KMS-11 (cell line): ENCODE measurements at regions not wholly inside any gene's neighbourhood (a gene's known extent, or its start where the extent isn't known, plus 50 kb on each side); places are given as distances from the start of the nearest gene placed in this dataset.

Experiments
- H2AFZ ChIP-seq: fragments of 200-600 bp; sonication (generic); 2 replicates; pipeline ENCODE4 v1.6.1; 2016; ENCODE audit warnings: antibody characterized with exemption, mixed run types, low read depth
- H3K27ac ChIP-seq: fragments of 200-600 bp; sonication (generic); 2 replicates; pipeline ENCODE4 v1.6.1; 2016; ENCODE audit warnings: mild to moderate bottlenecking, mixed run types
- H3K27me3 ChIP-seq: fragments of 200-600 bp; sonication (generic); 2 replicates; pipeline ENCODE4 v1.6.1; 2017; ENCODE audit warnings: mild to moderate bottlenecking, low read depth, mixed run types, moderate library complexity; ENCODE audit not compliant: insufficient read depth
- H3K36me3 ChIP-seq: fragments of 200-600 bp; sonication (generic); 2 replicates; pipeline ENCODE4 v1.6.1; 2017; ENCODE audit warnings: mild to moderate bottlenecking, mixed run types; ENCODE audit not compliant: insufficient read depth
- H3K4me1 ChIP-seq: fragments of 200-600 bp; sonication (generic); 2 replicates; pipeline ENCODE4 v1.6.1; 2016; ENCODE audit warnings: mild to moderate bottlenecking, low read depth, mixed run types; ENCODE audit not compliant: poor library complexity, severe bottlenecking
- H3K4me2 ChIP-seq: fragments of 200-600 bp; sonication (generic); 2 replicates; pipeline ENCODE4 v1.7.0; 2016; ENCODE audit warnings: mild to moderate bottlenecking, mixed run types
- H3K4me3 ChIP-seq: fragments of 200-600 bp; sonication (generic); IDR thresholded peaks from 2 replicates; pipeline ENCODE4 v1.6.1; 2017; ENCODE audit warnings: low read depth, low read length, mixed read lengths; ENCODE audit not compliant: insufficient read depth
- H3K79me2 ChIP-seq: fragments of 200-600 bp; sonication (generic); 2 replicates; pipeline ENCODE4 v1.6.1; 2016; ENCODE audit warnings: low read depth, mixed run types; ENCODE audit not compliant: insufficient read depth
- H3K9ac ChIP-seq: fragments of 200-600 bp; sonication (generic); 2 replicates; pipeline ENCODE4 v1.6.1; 2016; ENCODE audit warnings: mild to moderate bottlenecking, mixed run types
- H4K20me1 ChIP-seq: fragments of 200-600 bp; sonication (generic); 2 replicates; pipeline ENCODE4 v1.6.1; 2016; ENCODE audit warnings: mild to moderate bottlenecking, mixed run types; ENCODE audit not compliant: insufficient read depth
- TF ChIP-seq, protein P1 (sequence below): fragments of 200-600 bp; sonication (generic); conservative IDR thresholded peaks from 2 replicates; pipeline ENCODE4 v1.6.1; 2017; ENCODE audit warnings: low read depth, mild to moderate bottlenecking, antibody characterized with exemption, low read length, moderate library complexity, mixed read lengths

DNA sequence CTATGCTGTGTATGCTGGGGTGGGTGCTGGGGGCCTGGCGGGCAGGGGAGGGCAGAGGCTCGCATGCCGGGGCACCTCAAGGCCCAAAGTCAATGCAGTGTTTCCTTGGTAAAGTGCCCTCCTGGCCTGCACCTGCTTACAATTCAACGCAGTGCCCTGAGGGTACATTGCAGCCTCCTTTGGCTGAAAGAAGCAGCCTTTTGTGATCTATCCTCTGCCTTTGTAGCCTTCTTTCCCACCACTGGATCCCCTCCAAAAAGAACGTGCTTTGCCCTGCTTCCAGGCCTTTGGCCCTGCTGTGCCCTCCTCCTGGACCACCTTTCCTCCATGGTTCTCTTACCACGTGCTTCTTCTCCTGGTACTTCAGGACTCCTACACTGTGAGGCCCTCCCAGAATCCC lies 113.6 kb upstream of the PTPN1 start:
- Histone ChIP-seq H3K27me3 (peaks cover 41% of the 10 kb centered on the region), H3K4me2 (no peak overlapping the region), H3K9ac (no peak overlapping the region), H3K36me3 (no peaks in the 10 kb centered on the region), H3K27ac (no peak overlapping the region), H3K79me2 (no peaks in the 10 kb centered on the region), H2AFZ (no peak overlapping the region), H3K4me3 (no peak overlapping the region), H4K20me1 (no peaks in the 10 kb centered on the region), H3K4me1 (no peaks in the 10 kb centered on the region)
- TF ChIP-seq, protein P1, sequence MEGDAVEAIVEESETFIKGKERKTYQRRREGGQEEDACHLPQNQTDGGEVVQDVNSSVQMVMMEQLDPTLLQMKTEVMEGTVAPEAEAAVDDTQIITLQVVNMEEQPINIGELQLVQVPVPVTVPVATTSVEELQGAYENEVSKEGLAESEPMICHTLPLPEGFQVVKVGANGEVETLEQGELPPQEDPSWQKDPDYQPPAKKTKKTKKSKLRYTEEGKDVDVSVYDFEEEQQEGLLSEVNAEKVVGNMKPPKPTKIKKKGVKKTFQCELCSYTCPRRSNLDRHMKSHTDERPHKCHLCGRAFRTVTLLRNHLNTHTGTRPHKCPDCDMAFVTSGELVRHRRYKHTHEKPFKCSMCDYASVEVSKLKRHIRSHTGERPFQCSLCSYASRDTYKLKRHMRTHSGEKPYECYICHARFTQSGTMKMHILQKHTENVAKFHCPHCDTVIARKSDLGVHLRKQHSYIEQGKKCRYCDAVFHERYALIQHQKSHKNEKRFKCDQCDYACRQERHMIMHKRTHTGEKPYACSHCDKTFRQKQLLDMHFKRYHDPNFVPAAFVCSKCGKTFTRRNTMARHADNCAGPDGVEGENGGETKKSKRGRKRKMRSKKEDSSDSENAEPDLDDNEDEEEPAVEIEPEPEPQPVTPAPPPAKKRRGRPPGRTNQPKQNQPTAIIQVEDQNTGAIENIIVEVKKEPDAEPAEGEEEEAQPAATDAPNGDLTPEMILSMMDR: no peak

DNA sequence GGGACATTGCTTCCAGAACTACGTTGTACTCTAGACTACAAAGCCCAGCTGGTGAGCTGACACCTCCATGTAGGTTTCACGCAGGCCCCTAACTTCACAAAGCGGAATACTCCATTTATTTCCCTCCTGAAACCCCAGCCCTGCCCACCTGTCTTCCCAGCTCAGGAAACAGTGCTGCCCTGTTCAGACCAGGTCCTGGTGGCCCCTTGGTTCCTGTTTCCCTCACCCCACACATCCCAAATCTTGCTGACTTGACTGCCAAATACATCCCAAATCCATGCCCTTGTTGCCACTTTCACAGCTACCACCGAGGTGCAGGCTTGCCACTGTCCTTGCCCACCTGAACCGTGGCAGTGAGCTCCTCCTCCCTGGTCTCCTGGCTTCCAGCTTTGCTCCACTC lies 113.1 kb upstream of the PTPN1 start:
- Histone ChIP-seq H3K27me3 (peaks cover 41% of the 10 kb centered on the region), H3K4me2 (no peak overlapping the region), H3K4me3 (no peak overlapping the region), H3K36me3 (no peaks in the 10 kb centered on the region), H3K79me2 (no peaks in the 10 kb centered on the region), H3K9ac (no peak overlapping the region), H3K27ac (no peak overlapping the region), H3K4me1 (no peaks in the 10 kb centered on the region), H2AFZ (no peak overlapping the region), H4K20me1 (no peaks in the 10 kb centered on the region)
- TF ChIP-seq, protein P1: no peak

DNA sequence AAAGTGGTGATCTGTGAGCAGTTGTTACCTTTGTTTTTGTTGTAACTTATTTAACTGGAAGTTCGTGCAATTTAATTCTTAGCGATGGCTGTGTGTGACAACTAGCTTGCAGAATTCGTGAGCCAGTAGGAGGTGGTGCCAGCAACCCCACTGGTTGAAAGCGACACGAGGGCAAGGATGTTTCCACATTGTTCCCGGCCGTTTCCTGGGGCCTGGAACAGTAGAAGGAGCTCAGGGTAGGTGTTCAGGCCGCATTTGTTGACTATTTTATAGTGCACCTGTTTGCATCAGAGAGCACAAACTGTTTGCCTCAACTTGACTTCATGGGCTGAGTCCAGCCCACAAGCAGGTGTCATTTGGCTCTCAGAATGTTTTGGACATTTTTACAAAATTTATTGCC lies 112.1 kb upstream of the PTPN1 start:
- Histone ChIP-seq H3K4me1 (no peaks in the 10 kb centered on the region), H3K4me2 (no peak overlapping the region), H3K4me3 (no peak overlapping the region), H2AFZ (no peak overlapping the region), H3K9ac (no peak overlapping the region), H3K36me3 (no peaks in the 10 kb centered on the region), H4K20me1 (no peaks in the 10 kb centered on the region), H3K27ac (no peak overlapping the region), H3K79me2 (no peaks in the 10 kb centered on the region), H3K27me3 (peaks cover 50% of the 10 kb centered on the region)
- TF ChIP-seq, protein P1: no peak

DNA sequence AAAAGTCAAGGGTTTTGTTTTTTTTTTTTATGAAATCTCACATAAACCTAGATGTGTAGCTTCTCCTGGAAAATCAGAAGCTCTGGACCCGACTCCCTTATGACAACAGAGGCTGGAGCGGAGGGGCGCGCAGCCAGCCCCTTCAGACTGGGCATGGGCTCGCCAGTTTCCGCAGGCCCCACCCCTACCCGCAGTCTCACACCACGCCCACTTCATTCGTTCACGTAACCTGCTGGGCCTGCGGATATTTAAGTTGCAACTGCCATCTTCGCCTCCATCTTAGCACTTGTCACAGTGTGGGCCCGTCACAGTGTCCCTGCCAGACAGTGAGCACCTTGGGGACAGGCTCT lies 111.7 kb upstream of the PTPN1 start:
- Histone ChIP-seq H4K20me1 (no peaks in the 10 kb centered on the region), H3K79me2 (no peaks in the 10 kb centered on the region), H3K27me3 (peaks cover 53% of the 10 kb centered on the region), H3K9ac (no peak overlapping the region), H2AFZ (no peak overlapping the region), H3K4me1 (no peaks in the 10 kb centered on the region), H3K4me3 (no peak overlapping the region), H3K27ac (no peak overlapping the region), H3K36me3 (no peaks in the 10 kb centered on the region), H3K4me2 (no peak overlapping the region)
- TF ChIP-seq, protein P1: no peak
